HEK293 (cell line): ENCODE measurements at regions not wholly inside any gene's neighbourhood (a gene's known extent, or its start where the extent isn't known, plus 50 kb on each side); places are given as distances from the start of the nearest gene placed in this dataset.

Source experiments
- ZNF324 ChIP-seq: fragments of 450-650 bp; formaldehyde crosslinking; IDR thresholded peaks from 2 replicates; pipeline ENCODE4 v1.5.1; 2016; ENCODE audit warnings: missing biosample characterization, missing genetic modification characterization
- ZNF677 ChIP-seq: fragments of 450-650 bp; IDR thresholded peaks from 2 replicates; pipeline ENCODE4 v1.5.0; 2018; ENCODE audit warnings: missing biosample characterization, mild to moderate bottlenecking, missing genetic modification characterization, moderate library complexity
- ZNF830 ChIP-seq: fragments of 450-650 bp; IDR thresholded peaks from 2 replicates; pipeline ENCODE4 v1.5.0; 2018; ENCODE audit warnings: missing biosample characterization, missing genetic modification characterization, low read depth, mild to moderate bottlenecking, moderate library complexity

DNA sequence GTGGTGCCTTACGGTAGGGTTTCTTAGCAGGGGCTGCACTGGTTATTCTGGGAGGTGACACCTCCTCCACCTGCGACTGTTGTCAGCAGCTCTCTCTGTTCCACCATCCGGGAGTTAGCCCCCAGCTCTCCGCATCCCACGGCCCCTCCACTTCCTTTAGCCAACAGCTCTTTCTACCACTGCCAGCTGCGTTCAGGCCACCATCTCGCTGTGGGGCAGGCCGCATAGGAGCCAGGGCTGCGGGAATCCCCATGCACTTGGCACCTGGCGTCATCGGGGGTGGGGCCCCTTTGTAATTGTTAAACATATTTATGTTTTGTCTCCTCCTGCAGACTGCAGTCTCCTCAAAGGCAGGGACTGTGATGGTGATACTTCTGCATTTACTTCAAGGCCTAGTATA lies 480.2 kb downstream of the SMARCA1 start:
- TF ChIP-seq ZNF830 (tag by site-specific recombination) (no peak), ZNF324 (tag by site-specific recombination) (no peak), ZNF677 (tag by site-specific recombination) (no peak)
